ENCODE measurements at regions not wholly inside any gene's neighbourhood (a gene's known extent, or its start where the extent isn't known, plus 50 kb on each side); places are given as distances from the start of the nearest gene placed in this dataset.

DNA sequence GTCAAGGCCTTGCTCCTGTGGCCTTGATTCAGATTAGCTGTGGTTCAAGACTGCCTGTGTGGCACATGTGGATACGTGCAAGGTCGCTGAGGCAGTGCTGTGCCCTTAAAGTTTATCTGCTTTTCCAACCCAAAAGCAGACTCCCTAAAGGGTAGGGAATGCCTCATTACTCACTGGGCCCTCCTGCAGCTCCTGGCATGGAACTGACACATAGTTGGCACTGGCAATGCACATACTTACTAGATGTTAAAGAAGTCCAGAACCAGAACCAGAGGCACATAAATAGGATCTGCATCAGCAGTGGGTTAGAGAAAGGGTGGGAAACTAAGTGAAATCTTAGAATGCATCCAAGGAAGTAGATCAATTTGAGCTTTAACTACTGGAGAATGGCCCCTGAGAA lies 90.6 kb upstream of the MLN start:
- TF ChIP-seq POLR2A (IDR thresholded peaks at IDR 0.05) (no peak), POLR2AphosphoS5 (IDR thresholded peaks at IDR 0.05) (no peak)
- TF ChIP-seq, protein P1, sequence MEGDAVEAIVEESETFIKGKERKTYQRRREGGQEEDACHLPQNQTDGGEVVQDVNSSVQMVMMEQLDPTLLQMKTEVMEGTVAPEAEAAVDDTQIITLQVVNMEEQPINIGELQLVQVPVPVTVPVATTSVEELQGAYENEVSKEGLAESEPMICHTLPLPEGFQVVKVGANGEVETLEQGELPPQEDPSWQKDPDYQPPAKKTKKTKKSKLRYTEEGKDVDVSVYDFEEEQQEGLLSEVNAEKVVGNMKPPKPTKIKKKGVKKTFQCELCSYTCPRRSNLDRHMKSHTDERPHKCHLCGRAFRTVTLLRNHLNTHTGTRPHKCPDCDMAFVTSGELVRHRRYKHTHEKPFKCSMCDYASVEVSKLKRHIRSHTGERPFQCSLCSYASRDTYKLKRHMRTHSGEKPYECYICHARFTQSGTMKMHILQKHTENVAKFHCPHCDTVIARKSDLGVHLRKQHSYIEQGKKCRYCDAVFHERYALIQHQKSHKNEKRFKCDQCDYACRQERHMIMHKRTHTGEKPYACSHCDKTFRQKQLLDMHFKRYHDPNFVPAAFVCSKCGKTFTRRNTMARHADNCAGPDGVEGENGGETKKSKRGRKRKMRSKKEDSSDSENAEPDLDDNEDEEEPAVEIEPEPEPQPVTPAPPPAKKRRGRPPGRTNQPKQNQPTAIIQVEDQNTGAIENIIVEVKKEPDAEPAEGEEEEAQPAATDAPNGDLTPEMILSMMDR (IDR thresholded peaks at IDR 0.05), result no peak
